A172 (cell line): ENCODE measurements at regions not wholly inside any gene's neighbourhood (a gene's known extent, or its start where the extent isn't known, plus 50 kb on each side); places are given as distances from the start of the nearest gene placed in this dataset.
"Not testable (repeated sequence)": the region's sequence is repeated elsewhere in the genome, so short reads cannot be mapped to it uniquely, and the experiment has no call there.

ENCODE experiments used
- DNase-seq: peaks from one replicate; pipeline ENCODE4 v3.0.0-alpha.2; 2015; ENCODE audit warnings: low spot score

DNA sequence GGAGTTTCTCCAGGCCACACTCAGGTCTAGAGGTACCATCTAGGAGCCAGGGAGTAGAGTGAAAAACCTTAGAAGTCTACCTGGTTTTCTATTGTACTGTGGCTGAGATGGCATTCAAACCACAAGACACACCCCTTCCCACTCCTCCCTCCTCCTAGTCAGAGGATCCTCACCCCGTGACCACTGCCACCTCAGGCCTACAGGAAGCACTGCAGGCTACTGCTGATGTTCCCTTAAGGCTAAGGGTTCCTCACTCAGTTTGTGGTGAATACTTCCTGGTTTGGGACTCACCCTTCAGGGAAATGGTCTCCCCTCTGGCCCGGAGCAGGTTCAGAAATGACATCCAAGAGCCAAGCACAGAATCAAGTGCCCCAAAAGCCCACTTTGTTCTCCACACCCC lies 1293.9 kb downstream of the JRKL start:
- DNase-seq = peak; percentile 14

DNA sequence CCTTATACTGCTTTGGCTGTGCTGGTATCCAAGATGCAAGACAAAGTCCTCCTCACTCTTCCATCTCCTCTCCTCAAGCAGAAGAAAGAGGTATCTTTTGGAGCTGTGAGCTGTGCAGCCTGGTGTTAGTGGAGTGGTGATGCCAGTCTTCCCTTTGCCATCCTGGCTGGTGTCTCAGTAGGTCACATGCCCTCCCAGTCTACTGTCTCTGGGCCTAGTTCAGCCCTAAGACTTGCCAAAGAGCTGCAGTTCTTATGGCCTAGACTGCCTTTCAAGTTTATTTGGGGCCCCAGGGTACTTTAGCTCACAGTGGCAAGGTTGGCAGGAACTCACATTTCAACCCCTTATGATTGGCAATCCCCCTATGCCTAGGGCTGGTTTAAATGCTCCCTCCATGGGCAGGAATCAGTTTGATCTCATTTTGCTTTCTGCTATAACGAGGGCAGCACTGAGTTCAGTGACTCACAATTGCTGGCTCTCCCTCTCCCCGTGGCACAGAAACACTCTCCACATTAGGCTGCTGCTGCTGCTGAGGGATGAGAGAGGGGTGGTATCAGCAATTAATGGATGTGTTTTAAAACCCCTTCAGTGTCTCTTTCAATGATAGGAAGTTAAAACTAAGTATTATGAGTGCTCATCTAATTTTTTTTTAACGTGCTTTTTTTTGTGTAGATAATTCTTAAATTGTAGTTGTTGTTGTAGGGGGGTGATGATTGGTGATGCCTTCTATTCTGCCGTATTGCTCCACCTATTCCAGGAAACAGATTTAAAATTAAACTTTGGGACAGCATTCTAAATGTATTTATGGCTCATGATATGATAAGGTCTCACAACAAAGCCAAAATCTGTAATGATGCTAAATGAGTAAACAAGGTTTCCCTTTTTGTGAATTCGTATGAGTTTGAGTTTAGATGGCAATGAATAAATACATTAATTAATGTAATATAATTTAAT lies 1295.0 kb downstream of the JRKL start:
- DNase-seq = no peak

DNA sequence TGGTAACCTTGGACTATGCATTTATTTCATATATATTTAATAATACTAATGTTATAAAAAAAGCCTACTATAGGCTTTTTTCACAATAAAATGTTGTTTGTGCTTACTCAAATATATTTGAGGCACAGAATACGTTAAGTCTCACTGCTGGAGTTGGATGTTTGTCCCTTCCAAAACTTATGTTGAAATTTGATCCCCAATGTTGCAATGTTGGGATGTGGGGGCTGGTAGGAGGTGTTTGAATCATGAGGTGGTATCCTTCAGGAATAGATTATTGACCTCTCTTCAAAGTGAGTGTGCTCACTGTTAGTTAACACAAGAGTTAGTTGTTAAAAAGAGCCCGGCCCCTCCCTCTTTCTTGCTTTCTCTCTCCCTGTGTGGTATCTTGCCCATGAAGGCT lies 1295.9 kb downstream of the JRKL start:
- DNase-seq = no peak

DNA sequence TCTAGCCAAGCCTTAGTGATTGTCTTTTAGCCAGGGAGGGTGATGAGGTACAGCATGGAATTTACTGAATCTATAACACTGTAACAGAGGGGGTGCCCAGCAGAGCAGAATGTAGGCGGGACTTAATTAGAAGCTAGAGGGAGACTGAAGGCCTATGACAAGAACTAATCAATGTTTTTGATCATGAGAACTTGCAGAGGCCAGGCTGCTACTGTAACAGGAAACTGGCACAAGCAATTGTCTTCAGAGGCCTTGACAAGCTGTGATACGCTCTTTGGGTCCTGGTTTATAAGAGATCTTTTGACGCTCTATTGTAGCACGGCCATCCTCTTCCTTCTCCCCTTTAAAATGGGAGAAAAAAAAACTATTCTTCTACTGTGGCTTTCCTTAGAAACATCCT lies 1297.3 kb downstream of the JRKL start:
- no peak for DNase-seq

DNA sequence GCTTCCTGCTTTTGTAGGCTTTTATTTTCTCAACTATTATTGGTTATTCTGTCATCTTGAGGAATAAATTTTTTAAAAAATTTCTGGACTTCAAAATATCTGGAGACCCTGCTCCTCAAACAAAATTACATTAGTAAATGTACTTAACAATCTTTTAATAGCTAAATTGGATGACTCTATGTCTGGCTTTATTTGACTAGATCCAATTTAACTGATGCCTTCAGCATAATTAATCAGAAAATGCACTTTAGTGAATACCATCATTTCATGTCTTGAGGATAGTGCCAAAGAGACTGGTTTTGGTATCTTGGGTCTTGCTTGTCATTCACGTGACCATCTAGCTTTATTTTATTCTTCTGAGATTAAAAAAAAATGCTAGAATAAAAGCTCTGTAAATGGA lies 1301.2 kb downstream of the JRKL start:
- no peak for DNase-seq

DNA sequence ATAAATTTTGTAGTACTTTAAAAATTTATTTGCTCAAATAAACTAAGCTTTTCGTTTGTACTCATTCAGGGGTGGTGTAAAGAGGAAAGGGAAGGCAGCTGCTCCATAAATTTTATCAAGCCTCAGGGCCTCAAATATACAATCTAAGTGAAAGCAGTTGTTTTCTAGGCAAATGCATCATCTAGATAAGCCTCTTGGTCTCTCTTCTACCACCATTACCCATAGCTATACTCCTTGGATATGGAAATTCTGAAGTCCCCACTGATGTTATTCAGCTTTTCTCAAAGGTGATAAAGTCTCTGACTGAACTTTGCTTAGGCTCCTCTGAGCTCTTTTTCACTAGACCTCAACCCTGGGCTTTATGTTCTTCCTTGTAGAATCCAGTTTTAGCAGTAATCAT lies 1313.1 kb downstream of the JRKL start:
- no peak for DNase-seq

DNA sequence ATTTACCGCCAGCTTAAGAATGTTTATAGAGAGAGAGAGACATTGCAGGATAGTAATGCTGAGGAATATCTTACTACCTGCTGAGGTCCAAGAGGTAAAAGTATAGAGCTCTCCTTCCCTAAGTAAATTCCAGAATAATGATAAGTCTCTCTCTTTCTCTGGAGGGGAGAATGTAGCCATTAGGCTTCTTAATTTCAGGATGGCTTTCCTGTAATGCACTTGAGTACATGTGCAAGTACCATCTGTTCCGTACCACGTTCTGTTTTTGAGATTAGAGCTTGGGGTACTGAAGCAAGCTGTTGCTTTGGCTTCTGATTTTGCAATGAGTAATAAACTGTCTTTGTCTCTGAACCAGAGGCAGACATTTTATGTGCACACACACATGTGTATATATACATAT lies 1314.0 kb downstream of the JRKL start:
- no peak for DNase-seq

DNA sequence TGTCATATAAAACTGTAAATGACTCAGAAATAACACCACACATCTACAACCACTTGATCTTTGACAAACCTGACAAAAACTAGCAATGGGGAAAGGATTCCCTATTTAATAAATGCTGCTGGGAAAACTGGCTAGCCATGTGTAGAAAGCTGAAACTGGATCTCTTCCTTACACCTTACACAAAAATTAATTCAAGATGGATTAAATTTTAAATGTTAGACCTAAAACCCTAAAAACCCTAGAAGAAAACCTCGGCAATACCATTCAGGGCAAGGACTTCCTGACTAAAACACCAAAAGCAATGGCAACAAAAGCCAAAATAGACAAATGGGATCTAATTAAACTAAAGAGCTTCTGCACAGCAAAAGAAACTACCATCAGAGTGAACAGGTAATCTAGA lies 1315.3 kb upstream of the CNTN5 start:
- DNase-seq = not testable (repeated sequence)

DNA sequence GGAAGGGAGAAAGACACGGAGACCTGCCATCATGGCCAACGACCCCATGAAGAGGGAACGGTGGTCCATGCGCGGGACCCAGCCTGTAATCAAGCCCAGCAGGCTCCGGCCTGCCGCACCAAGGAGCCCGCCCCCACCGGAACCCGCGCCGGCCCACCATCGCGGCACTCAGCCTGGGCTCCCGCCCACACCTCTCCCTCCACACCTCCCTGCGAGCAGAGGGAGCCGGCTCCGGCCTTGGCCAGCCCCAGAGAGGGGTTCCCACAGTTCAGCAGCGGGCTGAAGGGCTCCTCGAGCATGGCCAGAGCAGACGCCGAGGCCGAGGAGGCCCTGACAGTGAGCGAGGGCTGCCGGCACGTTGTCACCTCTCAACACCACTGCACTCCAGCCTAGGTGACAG lies 1302.8 kb upstream of the CNTN5 start:
- no peak for DNase-seq

DNA sequence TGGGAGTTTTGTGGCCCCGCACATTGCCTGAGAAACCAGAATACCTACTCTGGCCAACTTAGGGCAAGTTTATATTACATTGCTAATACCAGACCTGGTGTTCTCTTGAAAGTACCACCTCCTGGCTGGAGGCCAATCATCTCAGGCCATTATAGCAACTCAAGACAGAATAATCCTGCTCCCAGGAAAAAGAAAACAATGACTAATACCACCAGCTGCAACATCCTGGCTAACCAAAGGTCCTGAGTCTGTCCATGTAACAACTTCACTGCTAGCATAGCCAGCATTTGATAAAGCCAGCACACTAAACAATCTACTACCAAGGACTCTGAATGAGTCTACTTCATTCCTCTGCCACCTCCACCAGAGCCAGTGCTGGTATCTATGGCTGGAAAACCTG lies 1298.7 kb upstream of the CNTN5 start:
- peak; percentile 89 for DNase-seq

DNA sequence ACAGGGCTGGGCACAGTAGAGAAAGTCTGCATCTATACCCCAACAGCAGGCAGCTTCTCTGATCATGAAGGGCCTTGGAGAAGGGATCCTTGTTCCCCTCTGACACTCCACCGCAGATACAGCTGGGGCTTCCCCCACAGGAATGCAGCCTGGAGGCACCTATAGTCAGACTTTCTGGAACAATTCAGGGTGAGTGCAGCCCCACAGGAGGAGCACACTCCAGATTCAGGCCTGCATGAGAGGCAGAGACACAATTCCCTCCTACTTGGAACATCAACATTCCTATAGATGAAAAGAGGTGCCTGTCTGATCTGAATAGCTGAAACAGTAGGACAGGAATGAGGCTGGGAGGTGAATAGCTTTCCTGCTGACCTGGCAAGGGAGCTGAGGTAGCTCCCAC lies 1298.0 kb upstream of the CNTN5 start:
- no peak for DNase-seq

DNA sequence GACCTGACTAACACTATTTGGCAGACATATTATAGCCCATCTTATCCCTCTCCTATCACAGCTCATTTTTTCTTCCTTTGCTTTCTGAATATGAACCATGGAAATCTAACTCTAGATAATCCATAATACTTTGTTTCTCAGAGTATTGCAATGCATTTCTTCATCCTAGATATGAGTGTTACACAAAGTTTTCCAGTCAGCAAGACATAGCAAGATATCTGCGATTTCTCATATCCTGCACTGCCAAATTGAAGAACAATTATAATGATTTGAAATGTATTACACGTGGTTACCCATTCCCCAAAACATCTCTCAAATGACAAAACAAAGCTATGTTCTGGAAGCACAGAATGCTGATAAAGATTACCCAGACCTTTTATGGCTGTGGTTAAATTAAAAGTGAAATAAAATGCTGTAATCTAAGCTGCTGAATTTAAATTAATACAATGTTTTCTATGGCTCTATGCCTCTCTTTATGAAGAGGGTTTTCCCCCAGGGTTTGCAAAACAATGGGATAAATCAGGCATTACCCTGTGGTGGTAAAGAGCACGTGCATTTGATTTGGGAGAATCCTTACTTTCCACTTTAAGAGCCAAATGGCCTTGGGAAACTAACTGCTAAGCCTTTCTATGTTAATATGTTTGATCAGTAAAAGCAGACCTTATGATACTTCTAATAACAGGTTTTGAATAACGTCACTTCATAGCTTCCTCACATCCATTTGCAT lies 1291.0 kb upstream of the CNTN5 start:
- no peak for DNase-seq

DNA sequence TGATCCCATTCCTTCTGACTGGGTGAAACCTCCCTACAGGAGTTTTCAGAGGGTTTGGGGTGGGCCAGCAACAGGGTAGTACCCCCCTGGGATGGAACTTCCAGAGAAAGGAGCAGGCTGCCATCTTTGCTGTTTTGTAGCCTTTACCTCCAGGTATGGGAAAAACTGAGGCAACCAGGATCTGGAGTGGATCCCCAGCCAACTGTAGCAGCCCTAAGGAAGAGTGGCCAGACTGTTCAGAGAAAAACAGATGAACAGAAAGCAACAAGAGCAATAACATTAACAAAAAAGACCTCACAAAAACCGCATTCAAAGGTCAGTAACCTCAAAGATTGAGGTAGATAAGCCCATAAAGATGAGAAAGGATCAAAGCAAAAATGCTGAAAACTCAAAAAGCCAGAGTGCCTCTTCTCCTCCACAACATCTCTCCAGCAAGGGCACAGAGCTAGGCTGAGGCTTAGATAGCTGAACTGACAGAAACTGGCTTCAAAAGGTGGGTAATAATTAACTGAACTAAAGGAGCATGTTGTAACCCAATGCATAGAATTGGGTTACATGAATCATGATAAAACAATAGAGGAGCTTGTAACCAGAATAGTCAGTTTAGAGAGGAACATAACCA lies 1288.6 kb upstream of the CNTN5 start:
- no peak for DNase-seq

DNA sequence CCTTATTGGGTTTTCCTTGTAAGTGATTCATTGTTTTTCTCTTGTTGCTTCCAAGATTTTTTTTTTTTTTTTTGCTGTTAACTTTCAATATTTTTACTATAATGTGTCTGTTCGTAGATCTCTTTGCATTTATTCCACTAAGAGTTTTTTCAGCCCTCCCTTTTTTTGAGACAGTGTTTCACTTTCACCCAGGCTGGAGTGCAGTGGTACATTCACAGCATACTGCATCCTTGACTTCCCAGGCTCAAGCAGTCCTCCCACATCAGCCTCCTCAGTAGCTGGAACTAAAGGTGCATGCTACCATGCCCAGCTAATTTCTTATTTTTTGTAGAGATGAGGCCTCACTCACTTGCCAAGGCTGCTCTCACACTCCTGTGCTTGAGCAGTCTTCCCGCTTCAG lies 1282.0 kb upstream of the CNTN5 start:
- DNase-seq = no peak

DNA sequence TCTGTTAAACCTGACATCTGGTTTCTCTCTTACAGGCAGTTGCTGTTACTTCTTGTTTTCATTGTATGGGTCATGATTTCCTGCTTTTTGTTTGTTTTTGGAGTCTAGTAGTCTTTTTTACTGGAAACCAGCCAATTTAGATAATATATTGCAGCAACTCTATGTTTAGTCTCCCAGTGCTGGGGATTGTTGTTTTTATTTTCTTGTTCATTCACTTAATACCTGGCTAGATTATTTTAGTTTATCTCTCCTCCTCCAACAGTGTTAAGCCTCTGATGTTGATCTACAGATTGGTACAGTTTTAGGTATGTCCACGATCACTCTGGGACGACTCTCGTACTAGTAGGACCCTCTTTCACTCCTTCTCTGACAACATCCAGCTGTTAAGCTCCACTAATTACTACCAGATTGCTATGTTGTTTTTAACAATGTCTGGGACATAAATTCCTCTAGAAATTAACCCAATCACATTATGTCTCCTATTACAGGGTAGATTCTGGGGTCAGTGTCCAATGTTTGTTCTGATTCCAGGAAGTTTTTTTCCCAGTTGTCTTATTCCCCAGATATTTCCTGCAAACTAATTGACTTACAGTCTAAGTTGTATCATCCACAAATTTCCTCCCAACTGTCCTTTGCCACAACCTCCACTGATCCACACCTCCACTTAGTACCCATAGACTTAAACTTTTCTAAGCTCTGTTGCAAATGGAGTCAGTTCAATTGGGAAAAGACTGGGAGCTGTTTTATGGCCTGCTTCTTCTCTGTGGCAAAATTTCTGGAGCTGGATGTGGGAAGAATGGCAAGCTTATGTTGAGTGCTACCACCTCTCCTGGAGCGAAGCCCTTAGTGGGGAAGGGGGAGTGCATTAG lies 1280.6 kb upstream of the CNTN5 start:
- peak; percentile 14 for DNase-seq

DNA sequence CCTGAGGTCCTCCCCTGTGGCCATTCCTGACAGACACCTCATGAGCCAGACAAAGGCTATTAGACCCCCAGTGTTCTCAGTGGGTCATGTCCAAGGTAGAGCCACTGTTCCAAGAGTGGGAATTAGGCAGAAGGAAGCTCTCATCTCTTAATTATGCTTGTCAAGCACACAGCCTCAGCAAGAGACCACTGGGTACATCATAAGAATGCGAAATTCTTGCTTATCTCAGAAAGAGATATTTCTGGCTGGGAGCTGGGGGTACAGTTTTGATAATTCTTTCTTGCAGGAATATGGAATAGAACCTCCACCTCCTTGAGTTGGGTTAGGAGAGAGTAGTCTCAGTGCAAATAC lies 1280.0 kb upstream of the CNTN5 start:
- no peak for DNase-seq

DNA sequence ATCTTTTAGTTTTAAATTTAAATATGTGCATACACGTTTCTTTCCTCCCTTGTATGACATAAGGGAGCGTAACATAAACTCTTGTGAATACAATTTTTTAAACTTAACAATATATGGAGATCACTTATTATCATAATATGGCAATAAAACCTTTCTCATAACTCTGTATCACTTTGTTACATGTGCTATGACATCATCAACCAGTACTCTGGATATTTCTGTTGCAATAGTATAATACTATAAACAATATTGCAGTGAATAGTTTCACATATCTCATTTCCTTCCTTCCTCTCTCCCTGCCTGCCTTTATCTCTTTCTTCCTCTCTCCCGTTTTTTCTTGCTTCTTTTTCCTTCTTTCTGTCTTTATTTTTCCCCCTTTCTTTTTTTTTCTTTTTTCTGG lies 1278.0 kb upstream of the CNTN5 start:
- DNase-seq = no peak

DNA sequence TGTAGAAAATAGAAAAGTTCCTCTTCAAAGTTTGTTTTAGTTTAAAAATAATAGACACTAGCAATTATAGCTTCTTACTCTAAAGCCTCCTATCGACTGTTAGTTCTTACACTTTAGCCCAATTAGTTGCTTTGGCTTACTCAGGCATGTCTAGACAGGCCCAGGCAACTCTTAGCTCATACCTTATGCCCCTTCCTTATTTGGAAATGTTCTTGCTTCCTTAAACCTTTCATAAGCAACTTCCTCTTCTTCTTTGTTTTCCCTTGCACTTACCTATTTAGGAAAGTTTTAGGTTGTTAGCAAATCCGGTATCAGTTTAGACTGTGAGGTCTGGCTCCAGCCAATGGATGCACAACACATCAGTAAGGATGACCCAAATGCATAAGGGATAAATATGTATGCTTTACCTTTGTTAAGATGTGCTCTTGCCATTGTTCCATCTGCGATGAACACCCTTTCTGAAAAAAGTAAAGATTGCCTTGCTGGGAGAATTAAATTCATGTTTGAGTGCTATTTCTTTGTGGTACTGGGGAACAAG lies 1277.5 kb upstream of the CNTN5 start:
- DNase-seq = peak; percentile 6

DNA sequence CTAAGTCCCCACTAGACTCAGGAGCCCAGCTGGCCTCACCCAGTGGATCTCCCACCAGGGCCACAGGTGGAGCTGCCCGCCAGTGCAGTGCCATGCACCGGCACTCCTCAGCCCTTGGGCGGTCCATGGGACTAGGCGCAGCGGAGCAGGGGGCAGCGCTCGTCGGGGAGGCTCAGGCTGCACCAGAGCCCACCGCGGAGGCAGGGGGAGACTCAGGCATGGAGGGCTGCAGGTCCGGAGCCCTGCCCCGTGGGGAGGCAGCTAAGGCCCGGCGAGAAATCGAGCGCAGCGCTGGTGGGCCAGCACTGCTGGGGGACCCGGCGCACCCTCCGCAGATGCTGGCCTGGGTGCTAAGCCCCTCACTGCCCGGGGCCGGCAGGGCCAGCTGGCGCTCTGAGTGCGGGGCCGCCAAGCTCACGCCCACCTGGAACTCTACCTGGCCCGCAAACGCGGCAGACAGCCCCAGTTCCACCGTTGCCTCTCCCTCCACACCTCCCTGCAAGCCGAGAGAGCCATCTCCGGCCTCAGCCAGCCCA lies 1275.2 kb upstream of the CNTN5 start:
- no peak for DNase-seq

DNA sequence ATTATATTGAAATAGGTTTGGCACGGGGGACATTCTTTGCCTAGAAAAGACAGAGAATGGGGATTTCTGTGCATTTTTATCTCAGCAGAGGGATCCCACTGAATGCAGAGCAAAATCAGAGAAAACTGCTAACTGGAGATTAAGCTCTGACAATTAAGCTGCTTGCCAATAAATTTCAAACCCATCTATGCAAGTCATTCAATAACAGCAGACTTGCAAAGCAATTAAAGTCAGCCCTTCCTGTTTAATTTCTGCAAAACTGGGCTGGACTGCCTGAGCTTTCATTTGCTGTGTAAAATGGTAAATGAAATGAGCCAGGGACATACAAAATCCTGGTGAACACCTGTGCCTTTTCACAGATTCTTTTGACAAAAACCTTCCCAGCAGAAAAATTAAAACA lies 1273.9 kb upstream of the CNTN5 start:
- no peak for DNase-seq

DNA sequence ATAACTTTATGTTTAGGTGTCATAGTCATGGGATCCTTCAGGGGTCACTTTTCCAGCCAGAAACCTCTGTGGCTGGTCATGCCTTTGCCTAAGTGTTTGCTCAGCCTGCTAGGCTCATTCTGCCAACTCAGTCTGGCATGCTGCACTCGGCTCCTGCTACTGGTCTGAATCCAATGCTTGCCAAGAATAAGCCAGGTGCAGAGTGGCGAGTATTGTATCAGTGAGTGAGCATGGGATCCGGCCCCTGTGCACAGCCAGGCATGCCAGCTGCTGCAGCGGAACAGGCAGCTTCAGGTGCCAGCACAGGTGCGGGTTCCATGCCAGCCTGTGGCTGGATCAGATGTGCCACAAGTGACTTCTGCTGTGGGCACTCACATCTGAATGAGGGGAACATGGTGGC lies 1269.3 kb upstream of the CNTN5 start:
- no peak for DNase-seq
